ENCODE measurements at regions not wholly inside any gene's neighbourhood (a gene's known extent, or its start where the extent isn't known, plus 50 kb on each side); places are given as distances from the start of the nearest gene placed in this dataset.

DNA sequence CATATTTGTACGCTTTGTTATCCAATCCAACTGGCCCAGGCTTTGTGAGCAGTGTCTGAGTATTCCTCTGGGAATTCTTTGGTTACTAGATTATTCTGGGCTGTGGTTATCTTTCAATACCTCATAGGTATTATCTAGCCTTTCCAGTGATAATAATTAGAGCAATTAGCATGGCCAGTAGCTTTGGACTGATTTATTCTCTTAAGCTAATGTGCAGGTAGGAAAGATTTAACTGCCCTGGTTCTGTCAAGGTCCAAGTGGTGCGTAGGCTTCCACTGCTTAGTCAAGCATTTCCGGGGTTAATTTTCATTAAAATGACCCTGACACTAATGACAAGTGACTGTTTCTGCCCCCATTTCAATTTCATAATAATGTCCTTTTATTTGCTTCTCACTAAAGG, 54.2 kb upstream of the PMFBP1 start:
- Histone ChIP-seq H3K36me3 (no peaks in the 10 kb centered on the region), H3K27ac (replicated peaks) (no peak overlapping the region), H3K4me1 (no peaks in the 10 kb centered on the region), H3K4me3 (no peak overlapping the region), H3K27me3 (ENCODE audit: low read depth) (no peaks in the 10 kb centered on the region), H3K9me3 (replicated peaks) (no peaks in the 10 kb centered on the region)
- no peak for TF ChIP-seq CTCF (IDR thresholded peaks at IDR 0.05; ENCODE audit: borderline replicate concordance)
- intact Hi-C loops (cut with micrococcal nuclease) = no loop called here
- no peak for DNase-seq

DNA sequence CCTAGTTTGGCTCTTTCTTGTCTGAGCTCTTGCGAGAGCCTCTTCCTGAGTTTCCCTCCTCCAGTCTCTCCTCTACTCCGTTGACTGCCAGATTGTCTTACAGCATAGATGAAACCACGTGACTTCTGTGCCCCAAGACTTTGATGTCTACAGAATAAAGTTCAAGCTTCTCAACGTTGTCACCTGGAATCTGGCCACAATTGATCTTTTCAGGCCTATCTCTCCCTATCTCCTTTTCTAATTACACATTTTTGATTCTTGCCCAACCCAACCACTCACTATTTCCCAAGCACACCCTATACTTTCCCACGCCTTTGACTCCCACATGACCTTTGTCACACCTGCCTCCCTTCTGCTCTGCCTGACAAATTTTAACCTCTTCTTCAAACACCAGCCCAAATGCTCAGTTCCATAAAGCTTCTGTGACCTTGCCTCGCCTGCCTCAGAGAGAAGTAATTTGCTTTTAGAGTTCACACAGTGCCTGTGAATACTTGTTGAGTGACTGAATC, 52.4 kb upstream of the PMFBP1 start:
- intact Hi-C loops (cut with micrococcal nuclease) = no loop called here
- TF ChIP-seq CTCF (IDR thresholded peaks at IDR 0.05; ENCODE audit: borderline replicate concordance) = no peak
- H3K27ac ChIP-seq (replicated peaks) = no peak overlapping the region
- H3K27me3 ChIP-seq (ENCODE audit: low read depth) = no peaks in the 10 kb centered on the region
- DNase-seq = no peak
- no peaks in the 10 kb centered on the region for H3K4me1 ChIP-seq
- H3K9me3 ChIP-seq (replicated peaks) = no peaks in the 10 kb centered on the region
- no peak overlapping the region for H3K4me3 ChIP-seq
- no peaks in the 10 kb centered on the region for H3K36me3 ChIP-seq

GRCh38 chr16:72222503-72222902, 50.5 kb upstream of the PMFBP1 start:
- DNase-seq = no peak
- no peak for TF ChIP-seq CTCF (IDR thresholded peaks at IDR 0.05; ENCODE audit: borderline replicate concordance)
- no peaks in the 10 kb centered on the region for H3K36me3 ChIP-seq
- no peaks in the 10 kb centered on the region for H3K4me1 ChIP-seq
- no peaks in the 10 kb centered on the region for H3K9me3 ChIP-seq (replicated peaks)
- no peaks in the 10 kb centered on the region for H3K27me3 ChIP-seq (ENCODE audit: low read depth)
- H3K27ac ChIP-seq (replicated peaks) = no peak overlapping the region
- no peak overlapping the region for H3K4me3 ChIP-seq
- intact Hi-C loops (cut with micrococcal nuclease) = no loop called here

All from left ventricle myocardium inferior (tissue), 1 donor.